ENCODE measurements at regions not wholly inside any gene's neighbourhood (a gene's known extent, or its start where the extent isn't known, plus 50 kb on each side); places are given as distances from the start of the nearest gene placed in this dataset.

DNA sequence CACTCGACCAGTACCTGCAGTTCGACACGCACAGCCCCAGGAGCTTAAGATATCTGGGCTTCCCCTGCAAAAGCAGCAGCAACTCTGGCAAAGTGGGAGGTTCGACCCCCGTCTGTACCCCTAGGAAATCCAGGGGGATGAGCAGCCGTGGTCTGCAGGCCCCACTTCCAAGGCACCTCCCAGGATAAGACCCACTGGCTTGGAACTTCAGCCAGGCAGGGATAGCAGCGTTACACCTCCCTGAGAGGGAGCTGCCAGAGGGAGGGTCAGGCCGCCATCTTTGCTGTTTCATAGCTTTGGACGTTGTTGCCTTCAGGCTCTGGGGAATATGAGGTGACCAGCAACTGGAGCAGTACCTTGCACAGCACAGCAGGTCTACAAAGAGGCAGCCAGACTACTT is 351.1 kb downstream of the SOX11 start (continued):
- TF ChIP-seq, protein P1, sequence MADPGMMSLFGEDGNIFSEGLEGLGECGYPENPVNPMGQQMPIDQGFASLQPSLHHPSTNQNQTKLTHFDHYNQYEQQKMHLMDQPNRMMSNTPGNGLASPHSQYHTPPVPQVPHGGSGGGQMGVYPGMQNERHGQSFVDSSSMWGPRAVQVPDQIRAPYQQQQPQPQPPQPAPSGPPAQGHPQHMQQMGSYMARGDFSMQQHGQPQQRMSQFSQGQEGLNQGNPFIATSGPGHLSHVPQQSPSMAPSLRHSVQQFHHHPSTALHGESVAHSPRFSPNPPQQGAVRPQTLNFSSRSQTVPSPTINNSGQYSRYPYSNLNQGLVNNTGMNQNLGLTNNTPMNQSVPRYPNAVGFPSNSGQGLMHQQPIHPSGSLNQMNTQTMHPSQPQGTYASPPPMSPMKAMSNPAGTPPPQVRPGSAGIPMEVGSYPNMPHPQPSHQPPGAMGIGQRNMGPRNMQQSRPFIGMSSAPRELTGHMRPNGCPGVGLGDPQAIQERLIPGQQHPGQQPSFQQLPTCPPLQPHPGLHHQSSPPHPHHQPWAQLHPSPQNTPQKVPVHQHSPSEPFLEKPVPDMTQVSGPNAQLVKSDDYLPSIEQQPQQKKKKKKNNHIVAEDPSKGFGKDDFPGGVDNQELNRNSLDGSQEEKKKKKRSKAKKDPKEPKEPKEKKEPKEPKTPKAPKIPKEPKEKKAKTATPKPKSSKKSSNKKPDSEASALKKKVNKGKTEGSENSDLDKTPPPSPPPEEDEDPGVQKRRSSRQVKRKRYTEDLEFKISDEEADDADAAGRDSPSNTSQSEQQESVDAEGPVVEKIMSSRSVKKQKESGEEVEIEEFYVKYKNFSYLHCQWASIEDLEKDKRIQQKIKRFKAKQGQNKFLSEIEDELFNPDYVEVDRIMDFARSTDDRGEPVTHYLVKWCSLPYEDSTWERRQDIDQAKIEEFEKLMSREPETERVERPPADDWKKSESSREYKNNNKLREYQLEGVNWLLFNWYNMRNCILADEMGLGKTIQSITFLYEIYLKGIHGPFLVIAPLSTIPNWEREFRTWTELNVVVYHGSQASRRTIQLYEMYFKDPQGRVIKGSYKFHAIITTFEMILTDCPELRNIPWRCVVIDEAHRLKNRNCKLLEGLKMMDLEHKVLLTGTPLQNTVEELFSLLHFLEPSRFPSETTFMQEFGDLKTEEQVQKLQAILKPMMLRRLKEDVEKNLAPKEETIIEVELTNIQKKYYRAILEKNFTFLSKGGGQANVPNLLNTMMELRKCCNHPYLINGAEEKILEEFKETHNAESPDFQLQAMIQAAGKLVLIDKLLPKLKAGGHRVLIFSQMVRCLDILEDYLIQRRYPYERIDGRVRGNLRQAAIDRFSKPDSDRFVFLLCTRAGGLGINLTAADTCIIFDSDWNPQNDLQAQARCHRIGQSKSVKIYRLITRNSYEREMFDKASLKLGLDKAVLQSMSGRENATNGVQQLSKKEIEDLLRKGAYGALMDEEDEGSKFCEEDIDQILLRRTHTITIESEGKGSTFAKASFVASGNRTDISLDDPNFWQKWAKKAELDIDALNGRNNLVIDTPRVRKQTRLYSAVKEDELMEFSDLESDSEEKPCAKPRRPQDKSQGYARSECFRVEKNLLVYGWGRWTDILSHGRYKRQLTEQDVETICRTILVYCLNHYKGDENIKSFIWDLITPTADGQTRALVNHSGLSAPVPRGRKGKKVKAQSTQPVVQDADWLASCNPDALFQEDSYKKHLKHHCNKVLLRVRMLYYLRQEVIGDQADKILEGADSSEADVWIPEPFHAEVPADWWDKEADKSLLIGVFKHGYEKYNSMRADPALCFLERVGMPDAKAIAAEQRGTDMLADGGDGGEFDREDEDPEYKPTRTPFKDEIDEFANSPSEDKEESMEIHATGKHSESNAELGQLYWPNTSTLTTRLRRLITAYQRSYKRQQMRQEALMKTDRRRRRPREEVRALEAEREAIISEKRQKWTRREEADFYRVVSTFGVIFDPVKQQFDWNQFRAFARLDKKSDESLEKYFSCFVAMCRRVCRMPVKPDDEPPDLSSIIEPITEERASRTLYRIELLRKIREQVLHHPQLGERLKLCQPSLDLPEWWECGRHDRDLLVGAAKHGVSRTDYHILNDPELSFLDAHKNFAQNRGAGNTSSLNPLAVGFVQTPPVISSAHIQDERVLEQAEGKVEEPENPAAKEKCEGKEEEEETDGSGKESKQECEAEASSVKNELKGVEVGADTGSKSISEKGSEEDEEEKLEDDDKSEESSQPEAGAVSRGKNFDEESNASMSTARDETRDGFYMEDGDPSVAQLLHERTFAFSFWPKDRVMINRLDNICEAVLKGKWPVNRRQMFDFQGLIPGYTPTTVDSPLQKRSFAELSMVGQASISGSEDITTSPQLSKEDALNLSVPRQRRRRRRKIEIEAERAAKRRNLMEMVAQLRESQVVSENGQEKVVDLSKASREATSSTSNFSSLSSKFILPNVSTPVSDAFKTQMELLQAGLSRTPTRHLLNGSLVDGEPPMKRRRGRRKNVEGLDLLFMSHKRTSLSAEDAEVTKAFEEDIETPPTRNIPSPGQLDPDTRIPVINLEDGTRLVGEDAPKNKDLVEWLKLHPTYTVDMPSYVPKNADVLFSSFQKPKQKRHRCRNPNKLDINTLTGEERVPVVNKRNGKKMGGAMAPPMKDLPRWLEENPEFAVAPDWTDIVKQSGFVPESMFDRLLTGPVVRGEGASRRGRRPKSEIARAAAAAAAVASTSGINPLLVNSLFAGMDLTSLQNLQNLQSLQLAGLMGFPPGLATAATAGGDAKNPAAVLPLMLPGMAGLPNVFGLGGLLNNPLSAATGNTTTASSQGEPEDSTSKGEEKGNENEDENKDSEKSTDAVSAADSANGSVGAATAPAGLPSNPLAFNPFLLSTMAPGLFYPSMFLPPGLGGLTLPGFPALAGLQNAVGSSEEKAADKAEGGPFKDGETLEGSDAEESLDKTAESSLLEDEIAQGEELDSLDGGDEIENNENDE (IDR thresholded peaks at IDR 0.05; ENCODE audit: insufficient replicate concordance, low read length): no peak

All from H1 (cell line).